ENCODE measurements at regions not wholly inside any gene's neighbourhood (a gene's known extent, or its start where the extent isn't known, plus 50 kb on each side); places are given as distances from the start of the nearest gene placed in this dataset.

DNA sequence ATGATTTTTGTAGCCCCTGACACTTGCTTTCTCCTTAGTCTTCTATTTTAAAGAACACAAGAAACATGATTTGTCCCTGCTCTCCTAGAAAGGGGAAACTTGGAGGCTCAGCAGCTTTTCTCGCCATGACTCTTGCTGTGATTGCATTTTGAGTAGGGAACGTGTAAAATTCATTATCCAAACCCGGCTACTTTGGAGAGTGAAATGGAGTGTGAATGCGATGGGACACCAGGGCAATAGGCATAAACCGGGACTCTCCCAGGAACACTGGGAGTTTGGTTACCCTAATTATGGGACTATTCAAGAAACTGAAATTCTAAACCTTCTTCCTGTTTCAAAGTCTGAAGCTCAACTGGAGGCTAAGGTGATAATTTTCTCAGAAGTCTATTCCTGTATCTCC is 181.7 kb upstream of the RFC3 start:
- TF ChIP-seq TAF1 (IDR thresholded peaks at IDR 0.05; ENCODE audit: low read depth) (no peak), CTCF (IDR thresholded peaks at IDR 0.05; ENCODE audit: poor library complexity, severe bottlenecking) (no peak), RAD21 (conservative IDR thresholded peaks at IDR 0.05) (no peak), EZH2 (IDR thresholded peaks at IDR 0.05; ENCODE audit: borderline replicate concordance, insufficient read depth, low read length, poor library complexity, severe bottlenecking) (no peak), EP300 (conservative IDR thresholded peaks at IDR 0.05; ENCODE audit: poor library complexity, severe bottlenecking) (no peak), POLR2AphosphoS5 (IDR thresholded peaks at IDR 0.05) (no peak), SMC3 (conservative IDR thresholded peaks at IDR 0.05; ENCODE audit: poor library complexity) (no peak), MXI1 (conservative IDR thresholded peaks at IDR 0.05; ENCODE audit: poor library complexity, severe bottlenecking) (no peak)
- TF ChIP-seq, protein P1, sequence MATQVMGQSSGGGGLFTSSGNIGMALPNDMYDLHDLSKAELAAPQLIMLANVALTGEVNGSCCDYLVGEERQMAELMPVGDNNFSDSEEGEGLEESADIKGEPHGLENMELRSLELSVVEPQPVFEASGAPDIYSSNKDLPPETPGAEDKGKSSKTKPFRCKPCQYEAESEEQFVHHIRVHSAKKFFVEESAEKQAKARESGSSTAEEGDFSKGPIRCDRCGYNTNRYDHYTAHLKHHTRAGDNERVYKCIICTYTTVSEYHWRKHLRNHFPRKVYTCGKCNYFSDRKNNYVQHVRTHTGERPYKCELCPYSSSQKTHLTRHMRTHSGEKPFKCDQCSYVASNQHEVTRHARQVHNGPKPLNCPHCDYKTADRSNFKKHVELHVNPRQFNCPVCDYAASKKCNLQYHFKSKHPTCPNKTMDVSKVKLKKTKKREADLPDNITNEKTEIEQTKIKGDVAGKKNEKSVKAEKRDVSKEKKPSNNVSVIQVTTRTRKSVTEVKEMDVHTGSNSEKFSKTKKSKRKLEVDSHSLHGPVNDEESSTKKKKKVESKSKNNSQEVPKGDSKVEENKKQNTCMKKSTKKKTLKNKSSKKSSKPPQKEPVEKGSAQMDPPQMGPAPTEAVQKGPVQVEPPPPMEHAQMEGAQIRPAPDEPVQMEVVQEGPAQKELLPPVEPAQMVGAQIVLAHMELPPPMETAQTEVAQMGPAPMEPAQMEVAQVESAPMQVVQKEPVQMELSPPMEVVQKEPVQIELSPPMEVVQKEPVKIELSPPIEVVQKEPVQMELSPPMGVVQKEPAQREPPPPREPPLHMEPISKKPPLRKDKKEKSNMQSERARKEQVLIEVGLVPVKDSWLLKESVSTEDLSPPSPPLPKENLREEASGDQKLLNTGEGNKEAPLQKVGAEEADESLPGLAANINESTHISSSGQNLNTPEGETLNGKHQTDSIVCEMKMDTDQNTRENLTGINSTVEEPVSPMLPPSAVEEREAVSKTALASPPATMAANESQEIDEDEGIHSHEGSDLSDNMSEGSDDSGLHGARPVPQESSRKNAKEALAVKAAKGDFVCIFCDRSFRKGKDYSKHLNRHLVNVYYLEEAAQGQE (IDR thresholded peaks at IDR 0.05; ENCODE audit: borderline replicate concordance) = no peak
